H1 (cell line): ENCODE measurements at regions not wholly inside any gene's neighbourhood (a gene's known extent, or its start where the extent isn't known, plus 50 kb on each side); places are given as distances from the start of the nearest gene placed in this dataset.

Experiments
- TF ChIP-seq, protein P1 (sequence below), 3 experiments: IDR thresholded peaks; 1 replicate in 2 of 3; 2 replicates in 1 of 3; pipeline versions ENCODE4 v1.5.1 to v1.6.1; 2011; ENCODE audit warnings: low read length in 3 of 3, mild to moderate bottlenecking in 3 of 3, inconsistent platforms in 2 of 3, low read depth in 1 of 3, moderate library complexity in 1 of 3; ENCODE audit not compliant: insufficient read depth in 1 of 3; ENCODE audit errors: control extremely low read depth in 1 of 3

DNA sequence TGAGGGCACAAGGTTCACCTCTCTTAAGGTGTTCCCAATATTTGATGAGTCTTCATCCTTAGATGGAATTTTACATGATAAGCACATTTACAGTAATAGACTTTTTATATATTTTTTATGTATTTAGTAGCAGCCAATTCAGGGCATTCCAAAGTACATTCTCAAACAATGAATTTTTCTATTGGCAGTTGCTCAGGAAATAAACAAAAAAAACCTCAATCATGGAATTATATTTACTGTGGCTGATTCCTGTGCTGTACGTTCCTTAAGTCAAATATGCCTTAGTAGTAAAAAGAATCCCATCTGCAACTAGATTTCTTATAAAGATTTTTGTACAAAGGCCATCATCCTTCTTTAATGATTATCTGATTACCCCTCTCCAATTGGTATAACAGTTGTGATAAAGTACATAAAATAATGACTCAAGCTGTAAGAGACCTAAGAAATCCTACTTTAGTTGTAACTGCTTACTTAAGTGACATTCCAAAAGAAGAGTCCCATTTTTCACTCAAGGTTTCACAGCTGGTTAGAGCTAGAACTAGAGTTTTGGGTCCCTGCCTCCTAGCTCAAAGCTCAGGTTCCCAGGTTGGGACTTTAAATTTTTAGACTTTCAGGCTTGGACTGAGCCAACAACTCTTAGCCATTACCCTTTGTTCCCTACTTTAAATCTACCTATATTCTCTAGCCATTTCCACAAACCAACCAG lies 152.7 kb downstream of the FHIP1A start (continued):
- TF ChIP-seq, protein P1, sequence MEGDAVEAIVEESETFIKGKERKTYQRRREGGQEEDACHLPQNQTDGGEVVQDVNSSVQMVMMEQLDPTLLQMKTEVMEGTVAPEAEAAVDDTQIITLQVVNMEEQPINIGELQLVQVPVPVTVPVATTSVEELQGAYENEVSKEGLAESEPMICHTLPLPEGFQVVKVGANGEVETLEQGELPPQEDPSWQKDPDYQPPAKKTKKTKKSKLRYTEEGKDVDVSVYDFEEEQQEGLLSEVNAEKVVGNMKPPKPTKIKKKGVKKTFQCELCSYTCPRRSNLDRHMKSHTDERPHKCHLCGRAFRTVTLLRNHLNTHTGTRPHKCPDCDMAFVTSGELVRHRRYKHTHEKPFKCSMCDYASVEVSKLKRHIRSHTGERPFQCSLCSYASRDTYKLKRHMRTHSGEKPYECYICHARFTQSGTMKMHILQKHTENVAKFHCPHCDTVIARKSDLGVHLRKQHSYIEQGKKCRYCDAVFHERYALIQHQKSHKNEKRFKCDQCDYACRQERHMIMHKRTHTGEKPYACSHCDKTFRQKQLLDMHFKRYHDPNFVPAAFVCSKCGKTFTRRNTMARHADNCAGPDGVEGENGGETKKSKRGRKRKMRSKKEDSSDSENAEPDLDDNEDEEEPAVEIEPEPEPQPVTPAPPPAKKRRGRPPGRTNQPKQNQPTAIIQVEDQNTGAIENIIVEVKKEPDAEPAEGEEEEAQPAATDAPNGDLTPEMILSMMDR (IDR thresholded peaks at IDR 0.05; ENCODE audit: control extremely low read depth in 1 of 3, insufficient read depth in 1 of 3, low read depth in 1 of 3, low read length in 3 of 3) = no peak
